AG10803 (cell line): ENCODE measurements at regions not wholly inside any gene's neighbourhood (a gene's known extent, or its start where the extent isn't known, plus 50 kb on each side); places are given as distances from the start of the nearest gene placed in this dataset.

Experiments
- DNase-seq: peaks from one replicate; pipeline ENCODE4 v3.0.0; 2010; ENCODE audit warnings: low read depth
- H3K4me3 ChIP-seq: 2 replicates; pipeline ENCODE4 v1.5.1; 2011; ENCODE audit warnings: mild to moderate bottlenecking, low read length, control low read depth
- CTCF ChIP-seq: conservative IDR thresholded peaks from 2 replicates; pipeline ENCODE4 v1.5.1; 2011; ENCODE audit warnings: mild to moderate bottlenecking, low read length, control low read depth, inconsistent platforms

GRCh38 chr17:77381731-77382130 lies 241.0 kb downstream of the SEC14L1 start:
- H3K4me3 ChIP-seq = no peak overlapping the region

GRCh38 chr17:77382356-77382911 lies 241.7 kb downstream of the SEC14L1 start:
- no peak overlapping the region for H3K4me3 ChIP-seq
- no peak for DNase-seq
- no peak for TF ChIP-seq CTCF

More at GRCh38 chr17:77381731-77382130, 241.0 kb downstream of the SEC14L1 start:
- TF ChIP-seq CTCF = no peak
- DNase-seq = no peak

- DNase-seq = peak; percentile 70
- no peak for TF ChIP-seq CTCF
- no peak overlapping the region for H3K4me3 ChIP-seq
Observed at GRCh38 chr17:77382966-77383612, 242.3 kb downstream of the SEC14L1 start.

- TF ChIP-seq CTCF = no peak
- H3K4me3 ChIP-seq = no peak overlapping the region
- DNase-seq = no peak
Observed at GRCh38 chr17:77383613-77384608, 243.1 kb downstream of the SEC14L1 start.

- no peak for DNase-seq
- H3K4me3 ChIP-seq = no peak overlapping the region
- TF ChIP-seq CTCF = no peak
Observed at GRCh38 chr17:77385750-77386501, 245.2 kb downstream of the SEC14L1 start.

GRCh38 chr17:77386502-77387192 lies 245.9 kb downstream of the SEC14L1 start:
- no peak for TF ChIP-seq CTCF
- no peak for DNase-seq

More at GRCh38 chr17:77386502-77387192, 245.9 kb downstream of the SEC14L1 start:
- H3K4me3 ChIP-seq = no peak overlapping the region
